HG03342 (cell line): ENCODE measurements at regions not wholly inside any gene's neighbourhood (a gene's known extent, or its start where the extent isn't known, plus 50 kb on each side); places are given as distances from the start of the nearest gene placed in this dataset.

Experiments
- ATAC-seq: cut with Tn5 transposase; IDR thresholded peaks from one replicate; pipeline ENCODE4 v1.9.1; 2021; ENCODE audit warnings: mild to moderate bottlenecking, moderate library complexity; ENCODE audit not compliant: unreplicated experiment

DNA sequence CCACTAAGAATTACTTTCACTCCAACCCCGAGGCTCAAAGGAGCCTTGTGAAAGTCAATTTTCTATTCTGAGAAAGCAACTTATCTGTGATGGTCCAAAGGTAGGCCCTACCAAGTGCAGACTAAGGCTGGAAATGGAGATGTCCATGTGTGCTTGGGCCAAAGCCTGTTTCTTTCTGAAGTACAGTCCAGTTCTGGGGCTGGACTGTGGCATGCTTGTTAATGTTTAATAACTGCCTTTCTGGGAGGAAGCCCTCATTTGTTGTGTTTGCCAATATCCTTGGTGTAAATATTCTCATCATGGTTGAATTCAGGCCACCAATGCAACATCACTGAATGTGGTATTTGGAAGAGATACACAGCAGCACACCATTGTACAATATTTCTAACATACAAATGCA lies 182.3 kb upstream of the BCL6 start:
- ATAC-seq: no peak

- no peak for ATAC-seq
These were observed 184.0 kb upstream of the BCL6 start for GRCh38 chr3:187929112-187929816.

DNA sequence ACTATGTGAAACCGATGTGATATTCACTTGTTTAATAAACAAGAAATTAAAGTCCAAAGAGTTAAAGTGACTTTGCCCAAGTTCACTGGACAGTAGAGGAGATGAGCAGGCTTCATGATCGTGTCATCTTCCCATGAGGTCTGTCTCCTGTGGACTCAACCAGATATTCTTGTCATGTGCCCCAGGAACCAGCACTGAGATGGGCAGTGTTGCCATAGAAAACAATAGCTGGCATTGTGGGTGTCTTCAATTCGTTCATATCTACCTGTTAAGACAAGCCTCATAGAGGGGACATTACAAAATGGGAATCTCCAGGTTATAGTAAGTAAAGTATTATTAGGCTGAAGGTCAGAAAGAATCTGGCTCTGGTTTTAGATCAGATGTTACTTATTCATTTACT lies 184.8 kb upstream of the BCL6 start:
- ATAC-seq: no peak

DNA sequence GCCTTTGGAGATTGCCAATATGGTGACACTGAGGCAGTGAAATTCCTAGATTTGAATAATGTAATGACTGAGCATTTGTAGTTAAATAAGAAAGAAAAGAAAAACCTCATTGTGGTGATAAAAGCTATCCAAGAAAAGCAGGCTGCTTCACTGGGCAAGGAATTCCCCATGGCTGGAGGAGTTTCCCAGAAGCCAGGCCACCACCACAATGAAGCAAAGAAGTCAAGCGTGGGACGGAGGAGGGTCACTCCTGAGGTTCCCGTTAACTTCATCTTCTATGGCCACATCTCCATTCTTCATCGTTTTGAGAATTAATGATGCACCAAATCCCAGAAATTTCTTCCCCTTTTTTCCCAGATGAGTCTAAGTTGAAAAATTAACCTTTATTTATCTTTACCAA lies 185.8 kb upstream of the BCL6 start:
- ATAC-seq: no peak

DNA sequence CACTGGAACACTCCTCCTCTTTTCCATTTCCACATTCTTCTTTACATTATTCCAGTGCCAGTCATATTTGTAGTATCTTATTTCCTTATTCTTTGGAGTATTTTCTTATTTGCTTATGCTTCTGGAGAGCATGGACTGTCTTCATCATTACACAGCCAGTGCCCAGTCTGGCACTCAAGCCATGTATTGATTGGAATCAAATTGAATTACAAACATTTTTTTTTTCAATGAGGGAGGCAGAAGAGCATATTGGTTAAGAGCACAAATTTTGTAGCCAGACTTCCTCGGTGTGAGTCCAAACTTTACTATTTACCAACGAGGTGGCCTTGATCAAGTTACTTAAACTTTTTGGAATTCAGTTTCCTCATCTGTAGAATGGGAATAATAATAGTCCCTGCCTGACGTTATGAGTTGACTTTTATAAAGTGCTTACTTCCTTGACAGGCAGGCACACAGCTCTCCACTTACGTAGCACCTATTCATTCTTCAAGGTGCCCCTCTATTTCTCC lies 186.6 kb upstream of the BCL6 start:
- ATAC-seq: no peak

- ATAC-seq: no peak
These were observed 187.3 kb upstream of the BCL6 start for GRCh38 chr3:187932530-187932929.

- ATAC-seq: peak; percentile 97
These were observed 190.4 kb upstream of the BCL6 start for GRCh38 chr3:187935623-187936156.

- no peak for ATAC-seq
These were observed 191.4 kb upstream of the BCL6 start for GRCh38 chr3:187936676-187937075.

GRCh38 chr3:187939891-187940290 lies 194.6 kb upstream of the BCL6 start:
- ATAC-seq: no peak

DNA sequence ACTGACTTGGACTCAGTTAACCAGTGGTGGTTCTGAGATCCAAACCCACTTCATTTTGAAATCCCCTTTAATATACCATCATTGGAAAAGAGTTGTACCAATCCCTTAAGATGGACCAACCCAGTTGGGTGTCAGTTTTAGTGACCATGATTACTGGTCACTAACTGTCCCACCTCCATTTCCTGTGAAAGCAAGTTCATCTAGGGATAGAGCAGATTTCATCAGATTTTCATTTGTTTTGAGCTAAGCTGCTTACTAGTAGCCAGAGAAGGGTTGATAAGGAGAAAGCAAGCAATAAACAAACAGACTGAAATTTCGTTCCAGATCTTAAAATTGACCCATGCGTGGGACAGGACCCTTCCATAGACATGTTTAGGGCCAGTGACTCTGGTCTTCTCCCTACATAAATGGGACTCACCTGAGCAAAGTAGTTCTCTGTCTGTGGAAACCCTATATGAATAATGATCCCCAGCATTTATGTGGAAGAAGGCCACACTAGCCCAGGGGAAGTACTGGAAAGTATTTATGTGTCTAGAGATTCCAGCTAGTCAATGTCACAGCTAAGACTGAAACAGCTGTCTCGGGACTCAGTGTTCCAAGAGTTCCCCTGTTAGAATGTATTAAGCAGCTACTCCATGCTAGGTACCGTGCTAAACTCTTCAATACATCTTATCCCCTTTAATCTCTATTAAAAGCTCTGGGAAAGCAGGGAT lies 196.0 kb upstream of the BCL6 start:
- ATAC-seq: no peak

GRCh38 chr3:187941848-187942194 lies 196.6 kb upstream of the BCL6 start:
- no peak for ATAC-seq

DNA sequence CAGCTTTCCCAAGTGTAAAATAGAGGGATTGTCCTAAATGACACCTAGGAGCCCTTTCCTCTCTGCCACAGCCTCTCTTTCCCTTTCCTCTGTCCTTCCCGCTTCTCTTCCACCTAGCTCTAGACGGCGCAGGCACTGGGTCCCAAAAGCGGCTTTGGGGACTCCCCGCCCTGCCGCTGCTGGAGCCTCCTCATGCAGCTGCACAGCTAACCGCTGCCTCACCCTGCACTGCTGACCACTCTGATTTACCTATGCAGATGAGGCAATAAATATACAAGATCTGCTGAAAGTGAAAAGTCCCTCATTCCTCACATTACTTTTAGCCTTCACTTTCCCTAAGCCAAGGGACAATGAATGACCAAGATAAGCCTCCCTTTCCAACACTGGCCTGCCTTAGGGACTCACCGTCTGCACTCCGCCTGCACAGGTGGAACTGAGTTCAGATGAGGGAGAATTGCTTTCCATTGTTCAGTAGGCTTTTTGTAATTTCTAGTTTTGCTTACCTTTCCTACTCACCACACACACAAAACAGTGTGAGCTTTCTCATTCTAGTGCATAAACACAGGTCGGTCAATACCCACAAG lies 197.5 kb upstream of the BCL6 start:
- ATAC-seq: peak; percentile 59

- ATAC-seq: no peak
These were observed 198.6 kb upstream of the BCL6 start for GRCh38 chr3:187943677-187944389.

DNA sequence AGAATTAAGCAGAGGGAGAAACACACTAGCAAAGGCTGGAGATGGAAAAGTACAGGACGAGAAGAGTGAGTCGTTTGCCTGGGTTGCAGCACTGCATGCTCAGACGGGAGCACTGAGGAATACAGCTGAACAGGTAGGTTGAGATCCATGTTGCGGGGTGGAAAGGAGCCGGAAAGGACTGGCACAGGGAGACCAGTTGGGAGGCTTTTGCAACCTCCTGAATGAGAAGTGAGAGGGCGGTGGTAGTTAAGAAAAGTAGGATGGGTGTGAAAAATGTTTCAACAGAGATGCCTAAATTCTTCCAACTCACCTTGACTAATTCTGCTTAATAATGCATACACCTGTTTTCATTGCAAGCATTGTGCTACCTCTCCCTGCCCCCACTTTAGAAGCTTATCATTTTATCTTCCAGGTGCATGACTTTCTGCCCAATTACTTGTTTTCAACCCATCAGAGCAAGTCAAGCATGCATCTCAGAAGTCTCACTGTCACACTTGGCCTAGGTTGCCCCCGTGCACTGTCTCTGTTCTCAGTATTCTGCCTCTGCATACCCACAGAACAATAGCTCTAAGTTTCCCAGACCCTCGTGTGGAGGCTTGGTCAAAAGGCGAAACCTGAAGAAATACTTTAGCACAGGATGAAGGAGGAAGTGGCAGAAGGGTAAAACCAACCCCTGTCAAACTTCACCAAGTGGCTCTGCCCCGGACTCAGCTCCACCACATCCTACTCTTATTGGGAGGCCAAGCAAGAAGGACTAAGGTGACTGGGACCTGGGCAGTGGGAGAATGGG lies 199.3 kb upstream of the BCL6 start:
- no peak for ATAC-seq

GRCh38 chr3:187945374-187945773 lies 200.1 kb upstream of the BCL6 start:
- no peak for ATAC-seq

DNA sequence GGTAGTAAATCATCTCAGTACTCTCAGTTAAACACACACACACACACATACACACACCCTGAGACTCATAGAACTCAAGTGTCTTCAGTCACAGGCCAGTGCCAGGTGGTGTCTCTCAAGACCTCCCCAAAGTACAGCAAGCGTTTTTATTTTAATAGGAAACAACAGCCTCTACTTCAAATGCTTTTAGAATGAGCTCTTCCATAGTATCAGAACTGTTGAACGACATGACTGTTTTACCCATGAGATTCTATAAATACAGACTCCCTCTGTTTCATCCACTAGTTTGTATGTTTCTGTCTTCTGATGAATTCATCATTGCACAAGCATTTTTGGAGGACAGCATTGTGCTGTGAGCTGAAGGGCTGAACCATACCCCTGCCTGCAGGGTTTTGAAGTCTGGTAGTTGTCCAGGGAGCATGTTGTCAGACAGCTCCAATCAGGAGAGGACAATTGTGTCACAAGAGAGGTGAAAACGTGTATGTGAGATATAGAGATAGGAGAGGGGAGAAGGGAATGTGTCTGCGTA lies 201.0 kb upstream of the BCL6 start:
- no peak for ATAC-seq

DNA sequence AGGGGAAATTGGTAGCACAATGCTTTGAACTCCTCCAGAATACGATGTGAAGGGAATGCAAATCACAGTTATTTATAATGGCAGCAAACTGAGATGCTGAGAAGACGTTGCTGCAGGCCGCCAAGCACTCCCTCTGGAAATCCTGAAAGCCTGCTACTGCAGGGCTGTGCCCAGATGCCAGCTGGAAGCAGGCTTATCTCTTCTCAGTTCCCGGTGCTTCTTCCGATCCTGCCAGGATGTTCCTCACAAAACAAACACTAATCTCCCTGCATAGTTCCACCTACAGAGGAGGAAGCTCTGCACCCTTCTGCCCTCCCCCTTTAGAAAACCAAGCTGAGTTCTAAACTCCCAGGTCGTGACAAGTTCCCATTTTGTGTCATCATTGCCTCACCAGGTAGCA lies 201.7 kb upstream of the BCL6 start:
- no peak for ATAC-seq

GRCh38 chr3:187947927-187948682 lies 202.8 kb upstream of the BCL6 start:
- ATAC-seq: no peak

DNA sequence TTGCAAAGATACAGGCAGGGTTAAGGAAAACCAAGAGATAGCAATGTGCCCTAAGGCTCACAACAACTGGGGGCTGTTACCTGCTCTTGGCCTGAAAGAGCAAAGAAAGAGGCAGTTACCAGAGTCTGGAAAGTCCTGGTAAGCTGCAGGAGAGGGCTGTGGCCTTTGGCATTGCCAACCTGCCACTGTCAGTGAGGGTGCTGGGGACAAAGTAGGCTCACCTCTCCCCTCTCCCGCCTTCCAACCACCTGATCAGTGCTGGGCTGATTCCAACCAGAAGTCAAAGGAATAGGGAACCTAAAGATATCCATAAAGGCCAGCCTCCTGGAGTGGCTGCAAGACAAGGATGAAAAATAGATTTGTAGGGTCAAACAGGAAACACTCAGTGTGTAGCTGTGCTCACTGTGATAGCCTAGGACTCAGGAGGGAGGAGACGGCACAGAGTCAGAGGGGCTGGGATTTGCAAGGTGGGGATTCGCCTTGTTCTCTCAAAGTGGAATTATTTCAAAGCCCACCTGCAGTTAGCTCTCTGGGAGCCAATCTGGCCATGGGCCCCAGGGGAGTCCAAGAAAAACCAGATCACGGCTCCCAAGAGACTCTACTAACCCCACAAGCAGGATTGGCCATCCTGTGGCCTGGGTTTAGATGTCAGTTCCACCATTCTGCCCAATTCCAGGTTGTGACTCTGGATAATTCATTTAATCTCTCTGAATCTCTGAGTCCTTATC lies 204.0 kb upstream of the BCL6 start:
- ATAC-seq: no peak
